Mucosa of gallbladder (tissue), 1 donor: ENCODE measurements at regions not wholly inside any gene's neighbourhood (a gene's known extent, or its start where the extent isn't known, plus 50 kb on each side); places are given as distances from the start of the nearest gene placed in this dataset.
"Not testable (repeated sequence)": the region's sequence is repeated elsewhere in the genome, so short reads cannot be mapped to it uniquely, and the experiment has no call there.

Experiments used
- DNase-seq: peaks from one replicate; pipeline ENCODE4 v3.0.0-alpha.2; 2020; ENCODE audit warnings: low spot score
- donor health status: DM: no; HTN: no; CAD: no.

DNA sequence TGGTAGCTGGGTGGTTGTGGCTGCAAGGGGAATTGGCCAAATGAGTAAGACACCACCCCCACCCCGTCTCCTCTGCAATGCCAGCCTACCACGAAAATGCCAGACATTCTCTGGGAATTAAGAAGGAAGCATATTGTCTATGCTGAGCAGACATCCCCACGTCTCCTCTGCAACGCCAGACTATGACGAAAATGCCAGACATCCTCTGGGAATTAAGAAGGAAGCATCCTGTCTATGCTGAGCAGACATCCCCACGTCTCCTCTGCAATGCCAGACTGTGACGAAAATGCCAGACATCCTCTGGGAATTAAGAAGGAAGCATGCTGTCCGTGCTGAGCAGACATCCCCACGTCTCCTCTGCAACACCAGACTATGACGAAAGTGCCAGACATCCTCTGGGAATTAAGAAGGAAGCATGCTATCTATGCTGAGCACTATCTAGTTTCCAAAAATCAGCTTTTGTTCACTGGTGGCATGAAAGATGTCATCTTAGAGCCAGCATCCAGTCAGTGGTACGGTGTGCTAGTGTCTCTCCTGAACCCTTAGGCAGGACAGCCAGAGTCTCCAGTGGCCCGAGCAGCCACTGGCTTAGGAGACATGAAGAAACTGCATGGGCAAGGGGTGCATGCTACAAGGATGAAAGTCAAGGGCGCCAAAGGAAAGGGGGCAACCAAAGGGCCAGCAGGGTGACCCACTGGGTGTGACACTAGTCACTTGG lies 339.8 kb upstream of the FRG1 start:
- no peak for DNase-seq

DNA sequence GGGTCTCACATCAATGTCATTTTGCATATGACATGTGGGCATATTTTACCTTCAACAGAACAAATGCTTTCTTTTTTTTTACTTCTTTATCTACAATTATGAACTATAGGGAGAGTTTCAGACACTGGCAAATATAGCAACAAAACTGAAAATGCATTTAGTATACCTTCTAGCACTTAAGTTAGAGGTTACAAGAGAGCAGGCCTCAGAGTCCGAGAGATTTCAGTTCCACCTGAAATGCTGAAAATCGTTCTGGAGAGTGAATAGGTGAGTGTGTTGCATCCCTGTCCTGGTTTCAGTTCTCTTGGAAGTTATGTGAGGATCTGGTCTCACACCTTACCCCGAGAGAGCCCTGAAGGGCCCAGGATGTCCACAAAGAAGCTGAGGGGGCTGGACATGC lies 337.8 kb upstream of the FRG1 start:
- not testable (repeated sequence) for DNase-seq

DNA sequence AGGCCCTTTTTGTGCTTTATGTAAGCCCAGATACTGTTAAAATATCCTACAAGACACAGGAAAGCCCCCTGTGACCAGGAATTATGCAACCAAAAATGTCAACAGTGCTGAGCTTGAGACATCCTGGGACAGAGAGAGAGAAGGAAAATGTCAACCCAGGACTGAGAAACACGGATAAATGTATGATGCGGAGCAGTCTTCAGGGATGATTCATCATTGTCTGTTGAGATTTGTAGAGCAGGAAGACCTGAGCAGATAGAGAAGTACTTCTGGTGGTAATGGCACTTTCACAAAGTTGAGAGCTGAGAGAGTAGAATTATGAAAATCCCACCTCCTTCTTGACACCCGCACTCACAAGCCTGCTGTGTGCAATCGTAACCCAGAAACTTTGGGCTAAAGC lies 330.1 kb upstream of the FRG1 start:
- DNase-seq, result not testable (repeated sequence)

DNA sequence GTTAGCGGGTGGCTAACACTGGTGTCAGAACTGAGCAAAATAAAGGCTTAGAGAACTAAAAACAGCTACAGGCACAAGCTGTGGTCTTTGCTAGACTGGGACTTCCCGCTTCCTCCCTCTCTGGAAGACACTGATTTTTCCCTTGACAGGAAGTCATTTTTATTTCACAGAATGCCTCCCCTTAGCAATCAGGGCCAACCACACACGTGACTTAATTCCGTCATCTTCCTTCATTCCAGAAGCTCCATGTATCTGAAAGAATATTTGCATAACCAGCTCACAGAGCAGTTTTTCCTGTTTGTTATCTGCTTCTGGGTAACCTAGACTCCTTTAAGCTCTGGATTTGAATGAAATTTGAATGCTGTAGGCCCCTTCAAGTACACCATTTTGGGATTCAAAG lies 327.5 kb upstream of the FRG1 start:
- DNase-seq, result no peak

DNA sequence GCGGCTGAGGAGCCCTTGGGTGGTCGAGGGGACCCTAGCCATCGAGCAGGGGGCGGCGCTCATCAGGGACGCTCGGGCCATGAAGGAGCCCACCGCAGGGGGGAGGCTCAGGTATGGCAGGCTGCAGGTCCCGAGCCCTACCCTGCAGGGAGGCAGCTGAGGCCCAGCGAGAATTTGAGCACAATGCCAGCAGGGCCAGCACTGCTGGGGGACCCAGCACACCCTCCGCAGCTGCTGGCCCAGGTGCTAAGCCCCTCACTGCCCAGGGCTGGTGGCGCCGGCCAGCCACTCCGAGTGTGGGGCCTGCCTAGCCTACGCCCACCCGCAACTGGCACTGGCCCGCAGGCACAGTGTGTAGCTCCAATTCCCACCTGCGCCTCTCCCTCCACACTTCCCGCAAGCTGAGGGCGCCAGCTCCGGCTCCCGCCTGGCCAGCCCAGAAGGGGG lies 325.4 kb upstream of the FRG1 start:
- DNase-seq, result no peak

DNA sequence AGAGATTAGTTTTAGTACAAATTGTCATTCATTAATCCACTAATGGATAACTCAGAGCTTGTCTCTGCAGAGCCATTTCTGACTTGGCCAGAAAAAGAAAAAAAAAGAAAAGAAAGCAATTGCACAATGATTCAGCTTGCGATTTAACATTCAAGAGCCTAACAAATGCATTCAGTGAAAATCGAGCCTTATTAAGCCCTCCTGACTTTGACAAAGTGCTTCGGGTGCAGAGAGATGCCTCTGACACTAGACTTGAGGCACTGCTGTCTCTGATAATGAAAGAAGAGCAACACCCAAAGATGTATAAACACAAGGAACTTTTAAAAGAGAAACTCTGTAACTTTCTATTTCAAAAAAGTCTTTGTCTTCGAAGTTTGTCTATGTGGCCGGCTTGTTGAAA lies 322.9 kb upstream of the FRG1 start:
- not testable (repeated sequence) for DNase-seq

DNA sequence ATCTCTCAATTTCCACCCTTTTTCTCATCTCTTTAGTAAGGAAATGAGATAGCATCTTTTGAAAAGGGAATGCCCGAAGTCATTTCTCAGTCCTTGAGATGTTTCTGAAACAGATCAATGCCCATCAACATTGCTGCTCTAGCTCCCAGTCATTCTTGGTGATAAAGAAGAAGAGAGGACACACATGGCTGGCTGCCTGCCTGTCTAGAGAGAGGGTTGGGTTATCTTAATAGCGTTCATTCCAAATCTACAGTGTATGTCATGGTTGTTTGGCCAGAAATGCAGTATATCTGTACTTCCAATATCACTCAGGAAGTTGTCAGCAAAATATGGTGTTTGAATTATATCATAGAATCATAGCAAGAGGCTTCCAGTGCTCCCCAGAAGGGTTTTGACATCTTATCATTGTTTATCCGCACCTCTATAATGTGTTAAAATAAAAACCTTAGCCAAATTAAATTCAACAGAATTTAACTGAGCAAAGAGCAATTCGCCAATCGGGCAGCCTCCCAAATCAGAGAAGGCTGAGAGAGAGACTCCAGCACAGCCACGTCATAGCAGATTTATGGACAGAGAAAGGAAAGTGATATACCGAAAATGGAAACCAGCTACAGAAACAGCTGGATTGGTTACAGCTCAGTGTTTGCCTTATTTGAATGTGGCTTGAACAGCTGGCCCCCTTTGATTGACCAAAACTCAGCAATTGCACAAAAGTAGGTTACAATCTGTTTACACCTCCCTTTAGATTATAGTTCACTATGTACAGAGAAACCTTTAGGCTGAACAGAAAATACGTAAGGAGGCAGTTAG lies 321.0 kb upstream of the FRG1 start:
- DNase-seq, result not testable (repeated sequence)

DNA sequence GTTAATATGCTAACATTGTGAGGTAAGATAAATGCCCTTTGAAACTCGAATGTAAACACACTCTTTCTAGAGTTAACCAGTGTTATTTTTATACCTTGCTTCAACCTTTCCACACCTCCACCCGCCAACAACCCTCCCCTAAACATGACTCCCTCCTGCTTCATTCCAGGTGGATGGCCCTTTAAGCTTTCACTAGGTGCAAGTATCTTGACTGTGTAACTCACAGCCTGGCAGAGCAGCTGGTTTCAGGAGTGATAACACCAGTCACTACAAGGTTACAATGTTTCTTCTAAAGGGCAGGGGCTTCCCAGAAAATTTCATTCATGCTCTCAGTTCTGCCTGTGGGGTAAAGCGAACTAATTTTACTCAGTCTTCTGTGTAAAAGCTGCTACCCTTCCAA lies 318.1 kb upstream of the FRG1 start:
- not testable (repeated sequence) for DNase-seq

DNA sequence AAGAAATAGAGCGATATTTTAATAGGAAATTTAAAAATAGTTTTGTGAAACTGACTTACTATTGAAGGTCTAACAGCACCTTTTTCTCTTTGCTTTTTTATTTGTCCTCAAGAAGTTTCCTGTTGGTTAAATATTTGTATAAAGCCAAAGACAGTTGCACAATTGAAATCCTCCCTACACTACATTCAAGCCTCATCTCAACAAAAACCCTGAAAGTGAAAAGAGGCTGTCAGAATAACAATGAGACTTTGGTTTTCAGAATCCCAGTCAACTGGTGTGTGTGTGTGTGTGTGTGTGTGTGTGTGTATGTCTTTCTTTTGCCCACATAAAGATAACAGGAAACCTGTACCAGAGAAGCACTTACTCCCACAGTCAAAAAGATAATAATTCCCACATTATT lies 313.6 kb upstream of the FRG1 start:
- DNase-seq, result not testable (repeated sequence)

DNA sequence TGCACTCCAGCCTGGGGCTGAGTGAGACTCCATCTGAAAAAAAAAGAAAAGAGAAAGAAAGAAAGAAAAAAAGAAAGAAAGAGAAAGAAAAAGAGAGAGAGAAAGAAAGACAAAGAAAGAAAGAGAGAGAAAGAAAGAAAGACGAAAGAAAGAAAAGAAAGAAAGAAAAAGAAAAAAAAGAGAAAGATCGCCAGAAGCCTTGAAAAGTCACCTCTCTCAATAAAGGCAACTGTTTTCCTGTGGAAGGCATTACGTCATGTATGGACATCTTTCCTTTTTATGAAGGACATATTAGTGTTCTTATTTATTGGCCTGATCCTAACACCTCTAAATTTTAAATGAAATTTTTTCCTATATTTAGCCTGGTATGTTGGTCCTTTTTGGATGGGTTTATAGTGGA lies 310.9 kb upstream of the FRG1 start:
- not testable (repeated sequence) for DNase-seq

DNA sequence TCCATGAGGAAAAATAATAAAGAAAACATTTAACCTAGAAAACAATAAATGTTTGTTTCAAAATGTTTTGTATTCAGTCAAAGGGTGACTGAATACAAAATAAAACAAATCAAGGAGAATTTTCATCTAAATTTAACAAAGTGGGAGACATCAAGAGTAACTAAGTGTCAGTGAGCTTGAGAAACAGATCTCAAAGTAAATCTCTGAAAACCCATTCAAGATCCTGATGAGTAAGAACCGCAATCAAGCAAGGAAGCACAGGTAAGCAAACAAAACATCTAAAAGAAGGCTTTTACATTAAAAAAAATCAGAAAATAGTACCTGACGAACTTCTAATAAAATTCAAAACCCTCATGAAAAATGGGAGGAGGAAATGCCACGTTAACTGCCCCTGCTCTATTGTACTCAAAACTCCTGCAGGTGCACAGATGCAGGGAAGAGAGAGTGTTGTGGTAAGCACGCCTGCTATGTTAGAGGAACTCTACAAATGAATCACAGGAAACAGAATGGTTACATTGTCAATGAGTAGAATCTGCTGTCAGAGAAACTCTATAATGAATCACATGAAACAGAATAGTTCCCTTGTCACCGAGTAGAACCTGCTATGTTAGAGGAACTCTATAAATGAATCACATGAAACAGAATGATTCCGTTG lies 309.6 kb upstream of the FRG1 start:
- not testable (repeated sequence) for DNase-seq

DNA sequence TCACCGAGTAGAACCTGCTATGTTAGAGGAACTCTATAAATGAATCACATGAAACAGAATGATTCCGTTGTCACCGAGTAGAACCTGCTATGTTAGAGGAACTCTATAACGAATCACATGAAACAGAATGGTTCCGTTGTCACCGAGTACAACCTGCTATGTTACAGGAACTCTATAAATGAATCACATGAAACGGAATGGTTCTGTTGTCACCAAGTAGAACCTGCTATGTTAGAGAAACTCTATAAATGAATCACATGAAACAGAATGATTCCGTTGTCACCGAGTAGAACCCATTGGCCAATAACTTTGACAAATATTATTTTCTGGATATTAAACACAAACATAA lies 309.1 kb upstream of the FRG1 start:
- DNase-seq, result not testable (repeated sequence)

DNA sequence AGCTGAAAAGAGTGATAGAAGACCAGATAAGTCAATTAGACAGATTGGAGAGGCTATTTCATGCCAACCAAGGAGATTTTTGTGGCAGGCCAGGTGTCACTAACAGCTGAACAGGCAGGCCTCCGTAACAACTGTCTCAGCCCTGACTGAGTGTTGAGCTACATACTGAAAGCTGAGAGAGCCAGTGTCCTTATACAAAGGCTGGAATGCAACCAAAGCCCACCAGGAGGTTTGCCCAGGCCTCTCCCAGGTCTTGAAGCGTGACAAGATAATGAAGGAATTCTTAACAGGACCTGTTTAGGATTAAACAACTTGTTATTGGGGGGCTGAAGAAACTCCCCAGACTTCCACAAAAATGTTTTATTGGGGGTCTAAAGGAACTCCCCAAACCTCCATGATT lies 290.2 kb upstream of the FRG1 start:
- DNase-seq, result not testable (repeated sequence)

DNA sequence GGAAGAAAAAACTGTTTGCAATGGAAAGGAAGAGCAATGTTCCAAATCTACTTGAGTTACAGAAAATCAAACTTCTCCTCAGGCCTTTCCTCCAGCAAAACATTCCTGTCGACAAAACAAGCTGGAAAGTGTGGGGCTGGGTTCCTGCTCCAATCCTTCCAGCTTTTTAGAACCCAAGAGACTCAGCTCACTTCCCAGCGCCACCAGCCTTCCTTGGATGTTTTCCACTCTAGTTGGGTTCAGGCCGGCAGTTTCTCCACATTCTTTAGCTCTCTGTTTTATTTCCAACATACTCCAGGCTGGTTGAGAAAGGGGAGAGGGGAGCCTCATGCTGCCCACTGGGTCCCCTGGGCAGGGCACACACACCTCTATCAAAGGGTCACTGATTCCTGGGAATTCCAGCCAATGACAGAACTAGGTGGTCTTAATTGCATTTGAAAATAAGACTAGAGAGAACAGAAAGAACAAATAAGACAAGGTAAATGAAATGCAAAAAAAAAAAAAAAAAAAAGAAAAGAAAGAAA lies 287.5 kb upstream of the FRG1 start:
- not testable (repeated sequence) for DNase-seq

DNA sequence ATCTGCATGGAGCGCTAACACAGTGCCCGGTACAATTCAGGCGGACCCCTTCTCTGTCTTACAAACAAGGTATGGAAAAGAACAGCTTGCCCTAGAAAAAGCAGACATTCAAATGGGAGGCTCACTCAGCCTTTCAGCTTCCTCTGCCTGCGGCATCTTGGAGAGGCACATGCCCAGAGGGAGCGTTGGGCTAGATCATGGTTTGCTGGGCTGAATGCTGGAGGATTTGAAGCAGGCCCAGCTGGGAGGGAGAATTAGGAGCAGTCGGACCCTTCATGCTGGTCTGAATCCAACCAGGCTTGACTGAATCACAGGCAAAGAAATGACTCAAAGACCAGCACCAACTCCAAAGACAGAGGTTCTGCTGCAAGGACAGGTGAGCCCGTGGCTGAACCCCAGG lies 286.7 kb upstream of the FRG1 start:
- not testable (repeated sequence) for DNase-seq

DNA sequence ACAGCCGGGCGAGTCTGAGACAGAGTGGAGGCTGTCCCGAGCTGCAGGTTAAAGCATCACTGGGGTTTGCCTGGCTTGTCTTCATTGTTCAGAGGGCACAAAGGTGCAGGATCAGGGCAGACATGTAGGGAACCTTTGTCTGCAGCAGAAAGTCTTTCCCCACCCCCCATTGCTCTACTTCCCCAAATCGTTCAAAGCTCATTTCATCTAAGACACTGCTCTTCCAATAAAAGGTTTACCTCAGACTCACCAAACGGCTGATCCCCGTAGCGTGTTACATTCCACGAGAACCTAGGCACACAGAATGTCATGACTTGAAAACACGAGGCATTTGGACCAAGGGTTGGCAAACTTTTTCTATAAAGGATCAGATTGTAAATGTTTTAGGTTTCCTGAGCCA lies 286.3 kb upstream of the FRG1 start:
- not testable (repeated sequence) for DNase-seq

DNA sequence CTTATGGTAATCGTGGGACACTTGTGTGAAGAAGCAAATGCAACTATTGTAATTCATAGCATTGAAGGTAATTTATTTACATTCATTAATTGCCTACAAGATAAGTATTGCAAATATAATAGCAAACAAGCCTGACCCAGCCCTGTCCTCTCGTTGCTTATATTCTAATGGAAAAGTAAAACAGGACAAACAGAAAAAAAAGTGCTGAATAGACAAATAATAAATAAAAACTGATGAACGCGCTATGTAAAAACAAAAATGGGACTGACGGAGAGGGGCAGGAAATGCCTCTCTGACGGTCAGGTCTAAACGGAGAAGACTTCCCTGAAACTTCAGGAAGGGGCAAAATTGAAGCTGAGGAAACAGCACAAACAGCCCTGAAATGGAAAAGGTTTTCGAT lies 284.9 kb upstream of the FRG1 start:
- not testable (repeated sequence) for DNase-seq

DNA sequence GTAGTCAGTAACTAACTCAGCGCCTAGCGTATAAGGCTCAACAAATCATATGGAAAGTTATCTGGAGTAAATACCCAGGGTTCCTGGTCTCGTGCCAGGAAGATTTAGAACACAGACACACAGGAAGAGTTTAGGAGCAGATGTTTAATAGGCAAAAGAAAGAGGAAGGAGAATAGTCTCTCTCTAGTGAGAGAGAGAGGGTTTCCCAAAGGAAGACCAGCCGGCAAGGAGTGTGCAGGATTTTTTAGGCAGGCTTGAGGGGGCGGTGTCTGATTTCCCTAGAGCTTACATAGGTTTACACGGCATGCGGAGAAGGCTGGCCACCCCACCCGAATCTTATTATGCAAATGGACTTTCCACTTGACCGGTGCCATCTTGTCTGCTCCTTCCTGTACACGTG lies 284.0 kb upstream of the FRG1 start:
- no peak for DNase-seq

DNA sequence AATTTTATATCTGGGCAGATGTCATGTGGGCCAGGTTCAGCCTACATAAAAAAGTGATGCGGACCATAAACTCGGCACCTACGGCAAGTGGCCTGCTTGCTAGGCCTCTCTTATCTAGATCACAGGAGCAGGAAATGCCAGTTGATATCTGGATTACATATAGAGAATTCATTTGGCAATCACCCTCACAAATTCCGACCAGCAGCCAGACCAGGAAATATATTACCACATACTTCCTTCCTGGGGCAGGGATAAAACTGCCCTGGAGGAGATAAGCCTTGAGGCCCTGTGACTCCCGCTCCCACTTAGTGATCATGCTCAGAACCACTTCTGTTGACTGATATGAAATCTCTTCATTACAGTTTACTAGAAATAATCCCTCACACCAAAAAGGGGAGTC lies 282.4 kb upstream of the FRG1 start:
- not testable (repeated sequence) for DNase-seq

DNA sequence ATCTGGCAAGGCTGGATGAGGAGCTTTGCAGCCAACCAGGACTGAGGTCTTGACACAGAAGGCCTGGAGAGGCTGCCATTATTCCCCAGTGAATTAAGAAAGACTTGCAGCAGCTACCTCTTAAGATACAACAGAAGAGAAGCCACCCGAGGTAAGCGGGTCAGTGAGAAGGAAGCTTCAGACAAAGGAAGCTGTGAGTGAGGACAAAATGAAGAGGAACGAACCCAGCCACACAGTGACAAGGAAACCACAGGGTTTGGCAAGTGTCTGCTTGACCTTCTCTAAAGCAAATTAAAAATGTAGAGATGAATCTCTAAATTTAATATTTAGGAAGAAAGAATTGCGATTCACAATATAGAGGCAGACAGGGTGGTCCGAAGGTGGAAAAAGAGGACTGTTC lies 281.8 kb upstream of the FRG1 start:
- DNase-seq, result not testable (repeated sequence)

DNA sequence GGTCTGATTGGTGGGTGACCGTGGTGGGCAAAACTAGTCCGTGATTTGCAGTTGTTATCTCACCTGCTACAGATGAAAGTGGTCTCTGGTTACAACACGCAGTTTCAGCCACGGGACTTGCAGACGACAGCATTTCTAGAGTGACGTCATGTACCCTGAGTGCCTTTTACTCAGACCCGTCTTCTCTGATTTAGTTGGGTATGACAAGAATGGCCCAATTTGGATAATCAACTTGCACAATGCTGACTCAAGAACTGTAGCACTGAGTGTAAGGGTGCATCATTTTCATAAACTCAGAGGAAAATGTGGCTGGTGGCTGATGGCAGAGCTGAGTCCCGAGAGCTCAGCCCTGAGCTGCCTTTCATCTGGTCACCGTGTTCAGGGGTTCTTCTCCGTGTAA lies 281.4 kb upstream of the FRG1 start:
- DNase-seq, result no peak

DNA sequence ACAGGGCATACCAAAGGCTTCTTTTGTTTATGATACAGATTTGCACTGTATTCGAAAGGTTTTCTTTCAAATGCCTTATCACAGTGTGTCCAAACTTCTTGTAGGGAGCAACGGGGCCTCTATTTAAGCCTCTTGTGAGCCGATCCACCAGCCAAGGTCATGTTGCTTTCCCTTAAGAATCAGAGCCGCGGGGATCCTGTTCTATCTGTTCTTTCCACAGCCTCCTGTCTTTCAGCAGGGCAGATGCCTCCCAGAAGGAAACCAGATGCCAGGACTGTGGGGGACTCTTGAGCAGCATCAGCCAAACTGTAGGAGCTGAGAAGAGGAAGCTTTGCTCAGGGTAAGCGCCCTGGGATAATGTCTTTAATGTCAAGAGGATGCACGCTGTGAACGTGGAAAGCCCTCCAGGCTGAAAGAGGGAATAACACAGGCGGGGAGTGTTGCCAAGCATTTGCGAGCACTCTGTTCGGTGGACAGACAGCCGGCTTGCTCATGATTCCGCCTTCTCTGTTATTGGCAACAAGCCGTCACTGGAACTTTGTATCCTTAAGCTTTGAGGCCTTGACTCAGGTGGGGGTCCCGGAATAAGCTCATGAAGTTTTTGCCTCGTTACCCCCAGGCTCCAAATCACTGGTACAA lies 279.8 kb upstream of the FRG1 start:
- no peak for DNase-seq
